GM23338 (cell line): ENCODE measurements at regions not wholly inside any gene's neighbourhood (a gene's known extent, or its start where the extent isn't known, plus 50 kb on each side); places are given as distances from the start of the nearest gene placed in this dataset.

Experiments
- ATAC-seq: fragments of 200-7000 bp; cut with Tn5 transposase; 3 replicates; pipeline ENCODE4 v1.9.1; 2020
- DNase-seq: peaks from one replicate; pipeline ENCODE4 v3.0.0-alpha.2; 2015; ENCODE audit warnings: low spot score
- H2AFZ ChIP-seq: fragments of 200-600 bp; sonication (generic); 2 replicates; pipeline ENCODE4 v1.8.0; 2016; ENCODE audit warnings: antibody characterized with exemption, mild to moderate bottlenecking, moderate library complexity
- H3F3A ChIP-seq: fragments of 200-600 bp; sonication (generic); replicated peaks from 2 replicates; pipeline ENCODE4 v1.8.0; 2017; ENCODE audit warnings: antibody characterized with exemption, mixed run types, low read depth
- H3K27ac ChIP-seq: fragments of 200-600 bp; sonication (generic); 2 replicates; pipeline ENCODE4 v1.6.1; 2016; ENCODE audit warnings: low read depth
- H3K27me3 ChIP-seq: fragments of 200-600 bp; sonication (generic); 2 replicates; pipeline ENCODE4 v1.8.0; 2016; ENCODE audit warnings: mild to moderate bottlenecking, mixed run types, moderate library complexity; ENCODE audit not compliant: insufficient read depth
- H3K36me3 ChIP-seq: fragments of 200-600 bp; sonication (generic); 2 replicates; pipeline ENCODE4 v1.8.0; 2016; ENCODE audit warnings: mild to moderate bottlenecking; ENCODE audit not compliant: insufficient read depth
- H3K4me1 ChIP-seq: fragments of 200-600 bp; sonication (generic); 2 replicates; pipeline ENCODE4 v1.8.0; 2016; ENCODE audit warnings: mild to moderate bottlenecking, moderate library complexity; ENCODE audit not compliant: insufficient read depth
- H3K4me2 ChIP-seq: fragments of 200-600 bp; sonication (generic); 2 replicates; pipeline ENCODE4 v1.7.1; 2017; ENCODE audit warnings: mixed run types
- H3K4me3 ChIP-seq: fragments of 200-600 bp; sonication (generic); 2 replicates; pipeline ENCODE4 v1.6.1; 2016; ENCODE audit warnings: mixed run types
- H3K79me2 ChIP-seq: fragments of 200-600 bp; sonication (generic); replicated peaks from 2 replicates; pipeline ENCODE4 v1.8.0; 2017; ENCODE audit warnings: mild to moderate bottlenecking; ENCODE audit not compliant: insufficient read depth
- H3K9me2 ChIP-seq: fragments of 200-600 bp; sonication (generic); 2 replicates; pipeline ENCODE4 v1.8.0; 2017; ENCODE audit not compliant: insufficient read depth
- H4K20me1 ChIP-seq: fragments of 200-600 bp; sonication (generic); replicated peaks from 2 replicates; pipeline ENCODE4 v1.8.0; 2017; ENCODE audit warnings: mild to moderate bottlenecking; ENCODE audit not compliant: insufficient read depth
- H3K27ac Mint-ChIP-seq: 2 replicates; pipeline ENCODE4 v1.8.0; 2020; ENCODE audit warnings: inconsistent platforms, mild to moderate bottlenecking, moderate library complexity, mixed read lengths
- H3K27me3 Mint-ChIP-seq: 3 replicates; pipeline ENCODE4 v1.8.0; 2022; ENCODE audit warnings: low read depth, mild to moderate bottlenecking, moderate library complexity, mixed read lengths, inconsistent platforms; ENCODE audit not compliant: insufficient read depth, poor library complexity
- H3K36me3 Mint-ChIP-seq: 3 replicates; pipeline ENCODE4 v1.8.0; 2021; ENCODE audit warnings: low read depth, mild to moderate bottlenecking, inconsistent platforms, moderate library complexity, mixed read lengths
- H3K4me1 Mint-ChIP-seq: 3 replicates; pipeline ENCODE4 v1.8.0; 2020; ENCODE audit warnings: mild to moderate bottlenecking, inconsistent platforms, mixed read lengths
- H3K4me3 Mint-ChIP-seq: 3 replicates; pipeline ENCODE4 v1.8.0; 2021; ENCODE audit warnings: moderate library complexity, mild to moderate bottlenecking, inconsistent platforms, mixed read lengths
- H3K9me3 Mint-ChIP-seq: 3 replicates; pipeline ENCODE4 v1.8.0; 2020; ENCODE audit warnings: moderate library complexity, mild to moderate bottlenecking, inconsistent platforms, mixed read lengths
- CREB1 ChIP-seq: fragments of 250-450 bp; sonication (Bioruptor Pico); IDR thresholded peaks from 2 replicates; pipeline ENCODE4 v1.5.0; 2020; ENCODE audit warnings: low read depth, mild to moderate bottlenecking, moderate library complexity
- CTCF ChIP-seq, 2 experiments: fragments of 200-600 bp in 1 of 2; sonication (generic) in 1 of 2; conservative IDR thresholded peaks; 2 replicates each; pipeline versions ENCODE4 v1.5.1 to v1.6.1; 2016 to 2017; ENCODE audit warnings: antibody characterized with exemption in 2 of 2, low read depth in 2 of 2, mild to moderate bottlenecking in 2 of 2, moderate library complexity in 1 of 2
- ETS1 ChIP-seq: IDR thresholded peaks from 2 replicates; pipeline ENCODE4 v1.6.1; 2016; ENCODE audit warnings: antibody characterized with exemption
- EZH2 ChIP-seq: fragments of 200-600 bp; sonication (generic); IDR thresholded peaks from one replicate; pipeline ENCODE4 v1.8.0; 2017; ENCODE audit warnings: antibody characterized with exemption, mild to moderate bottlenecking, low read depth; ENCODE audit not compliant: unreplicated experiment
- EZH2phosphoT487 ChIP-seq: fragments of 200-600 bp; sonication (generic); IDR thresholded peaks from one replicate; pipeline ENCODE4 v1.8.1; 2018; ENCODE audit warnings: antibody characterized with exemption; ENCODE audit not compliant: unreplicated experiment
- JUNB ChIP-seq: IDR thresholded peaks from one replicate; pipeline ENCODE4 v1.6.1; 2016; ENCODE audit warnings: antibody characterized with exemption; ENCODE audit not compliant: unreplicated experiment
- NANOG ChIP-seq: IDR thresholded peaks from 2 replicates; pipeline ENCODE4 v1.6.1; 2016; ENCODE audit warnings: antibody characterized with exemption, borderline replicate concordance
- POLR2AphosphoS5 ChIP-seq: IDR thresholded peaks from 2 replicates; pipeline ENCODE4 v1.6.1; 2016; ENCODE audit warnings: antibody characterized with exemption, low read depth
- REST ChIP-seq: IDR thresholded peaks from one replicate; pipeline ENCODE4 v1.6.1; 2018; ENCODE audit warnings: antibody characterized with exemption; ENCODE audit not compliant: unreplicated experiment
- STAT1 ChIP-seq: IDR thresholded peaks from one replicate; pipeline ENCODE4 v1.6.1; 2016; ENCODE audit warnings: antibody characterized with exemption; ENCODE audit not compliant: unreplicated experiment
- ZNF114 ChIP-seq: fragments of 250-450 bp; sonication (Bioruptor Pico); IDR thresholded peaks from 2 replicates; pipeline ENCODE4 v1.5.0; 2020; ENCODE audit warnings: mild to moderate bottlenecking, moderate library complexity
- ZNF331 ChIP-seq: fragments of 250-450 bp; sonication (Bioruptor Pico); IDR thresholded peaks from 2 replicates; pipeline ENCODE4 v1.5.0; 2020; ENCODE audit warnings: low read depth, mild to moderate bottlenecking, moderate library complexity
- ZNF462 ChIP-seq: fragments of 250-450 bp; sonication (Bioruptor Pico); IDR thresholded peaks from 2 replicates; pipeline ENCODE4 v1.5.0; 2020; ENCODE audit warnings: mild to moderate bottlenecking, moderate library complexity

GRCh38 chr12:115697340-115697739 is 580.2 kb downstream of the MED13L start:
- Mint-ChIP-seq H3K9me3 (no peaks in the 10 kb centered on the region), H3K36me3 (no peaks in the 10 kb centered on the region), H3K4me3 (no peak overlapping the region), H3K4me1 (no peaks in the 10 kb centered on the region; the same call in 2 of the 3 replicates), H3K27me3 (no peaks in the 10 kb centered on the region), H3K27ac (no peak overlapping the region)
- H4K20me1 ChIP-seq: no peaks in the 10 kb centered on the region
- H3K9me2 ChIP-seq: 0 out of 2 replicates have a peak, but pooled peaks cover under 1% of the 10 kb centered on the region
- H3K4me2 ChIP-seq: no peak overlapping the region
- ATAC-seq (no peak), DNase-seq (no peak)
- no peaks in the 10 kb centered on the region for H3F3A ChIP-seq
- no peak overlapping the region for H2AFZ ChIP-seq
- no peaks in the 10 kb centered on the region for H3K36me3 ChIP-seq
- no peaks in the 10 kb centered on the region for H3K79me2 ChIP-seq
- no peaks in the 10 kb centered on the region for H3K4me1 ChIP-seq
- no peaks in the 10 kb centered on the region for H3K27me3 ChIP-seq
- TF ChIP-seq EZH2phosphoT487: no peak
- TF ChIP-seq NANOG: no peak
- no peak for TF ChIP-seq ZNF331 (CRISPR knock-in tag)
- no peak for TF ChIP-seq POLR2AphosphoS5
- no peak for TF ChIP-seq CREB1 (CRISPR knock-in tag)
- no peak for TF ChIP-seq ZNF462 (CRISPR knock-in tag)
- no peak for TF ChIP-seq STAT1
- TF ChIP-seq JUNB: no peak
- no peak for TF ChIP-seq EZH2
- no peak for TF ChIP-seq CTCF (conservative IDR thresholded peaks at IDR 0.05; ENCODE audit: low read depth in 2 of 2)
- no peak for TF ChIP-seq REST
- TF ChIP-seq ZNF114 (CRISPR knock-in tag): no peak
- TF ChIP-seq ETS1: no peak
- no peak overlapping the region for H3K27ac ChIP-seq
- no peak overlapping the region for H3K4me3 ChIP-seq
